NB4 (cell line): ENCODE measurements at regions not wholly inside any gene's neighbourhood (a gene's known extent, or its start where the extent isn't known, plus 50 kb on each side); places are given as distances from the start of the nearest gene placed in this dataset.

Experiments
- DNase-seq: peaks from one replicate; pipeline ENCODE4 v3.0.0; 2010; ENCODE audit warnings: low read depth
- H3K4me3 ChIP-seq: one replicate; pipeline ENCODE4 v1.5.1; 2011; ENCODE audit warnings: mild to moderate bottlenecking, low read depth, low read length, moderate library complexity
- CTCF ChIP-seq: IDR thresholded peaks from one replicate; pipeline ENCODE4 v1.5.1; 2012; ENCODE audit warnings: low read depth, low read length
- MAX ChIP-seq: IDR thresholded peaks from 2 replicates; pipeline ENCODE4 v1.6.1; 2011; ENCODE audit warnings: low read depth, low read length
- MYC ChIP-seq: IDR thresholded peaks from 2 replicates; pipeline ENCODE4 v1.6.1; 2011; ENCODE audit warnings: low read depth, low read length
- POLR2A ChIP-seq: IDR thresholded peaks from 2 replicates; pipeline ENCODE4 v1.6.1; 2011; ENCODE audit warnings: mild to moderate bottlenecking; ENCODE audit not compliant: insufficient read length; ENCODE audit errors: extremely low read depth

GRCh38 chr4:11028334-11028733 lies 343.8 kb upstream of the CLNK start:
- no peak for DNase-seq
- TF ChIP-seq CTCF: no peak
- TF ChIP-seq MAX: no peak
- TF ChIP-seq MYC: no peak
- no peak for TF ChIP-seq POLR2A
- H3K4me3 ChIP-seq: no peak overlapping the region

- TF ChIP-seq MAX (no peak), MYC (no peak), CTCF (no peak), POLR2A (no peak)
- DNase-seq: no peak
- H3K4me3 ChIP-seq: no peak overlapping the region
These were observed 336.8 kb upstream of the CLNK start for GRCh38 chr4:11021333-11021732.

- TF ChIP-seq POLR2A: no peak
- no peak for TF ChIP-seq MYC
- TF ChIP-seq MAX: no peak
- no peak for TF ChIP-seq CTCF
- no peak overlapping the region for H3K4me3 ChIP-seq
- no peak for DNase-seq
These were observed 335.1 kb upstream of the CLNK start for GRCh38 chr4:11019451-11020240.

- DNase-seq: no peak
- no peak for TF ChIP-seq POLR2A
- no peak for TF ChIP-seq MAX
- no peak for TF ChIP-seq MYC
- TF ChIP-seq CTCF: no peak
- no peak overlapping the region for H3K4me3 ChIP-seq
These were observed 329.6 kb upstream of the CLNK start for GRCh38 chr4:11014199-11014598.

- no peak overlapping the region for H3K4me3 ChIP-seq
- no peak for TF ChIP-seq MAX
- TF ChIP-seq CTCF: no peak
- TF ChIP-seq MYC: no peak
- TF ChIP-seq POLR2A: no peak
- DNase-seq: no peak
These were observed 328.6 kb upstream of the CLNK start for GRCh38 chr4:11013094-11013664.
